Dedifferentiated amniotic fluid mesenchymal stem cell (primary cell): ENCODE measurements at regions not wholly inside any gene's neighbourhood (a gene's known extent, or its start where the extent isn't known, plus 50 kb on each side); places are given as distances from the start of the nearest gene placed in this dataset.
A peak's percentile ranks its signal among the peaks of the same experiment; 100 is the strongest.
"Not testable (repeated sequence)": the region's sequence is repeated elsewhere in the genome, so short reads cannot be mapped to it uniquely, and the experiment has no call there.

Source experiments
- DNase-seq: peaks from one replicate; pipeline ENCODE4 v3.0.0-alpha.2; 2016; ENCODE audit errors: extremely low spot score

- no peak for DNase-seq
Measured at GRCh38 chr4:127448986-127449385, 183.8 kb upstream of the INTU start.

- DNase-seq: no peak
Measured at GRCh38 chr4:127449449-127449848, 183.3 kb upstream of the INTU start.

GRCh38 chr4:127450276-127450675 is 182.5 kb upstream of the INTU start:
- DNase-seq: no peak

- no peak for DNase-seq
Measured at GRCh38 chr4:127463883-127464282, 168.9 kb upstream of the INTU start.

- no peak for DNase-seq
Measured at GRCh38 chr4:127469542-127469941, 163.2 kb upstream of the INTU start.

GRCh38 chr4:127469959-127470809 is 162.6 kb upstream of the INTU start:
- DNase-seq: no peak

- DNase-seq: not testable (repeated sequence)
Measured at GRCh38 chr4:127478271-127478670, 154.5 kb upstream of the INTU start.

GRCh38 chr4:127479031-127479622 is 153.6 kb upstream of the INTU start:
- peak; percentile 34 for DNase-seq

GRCh38 chr4:127482049-127482448 is 150.7 kb upstream of the INTU start:
- no peak for DNase-seq

- no peak for DNase-seq
Measured at GRCh38 chr4:127484117-127484516, 148.6 kb upstream of the INTU start.

- no peak for DNase-seq
Measured at GRCh38 chr4:127486248-127486647, 146.5 kb upstream of the INTU start.

GRCh38 chr4:127491571-127491970 is 141.2 kb upstream of the INTU start:
- no peak for DNase-seq

GRCh38 chr4:127496875-127497274 is 135.9 kb upstream of the INTU start:
- not testable (repeated sequence) for DNase-seq

GRCh38 chr4:127498366-127498765 is 134.4 kb upstream of the INTU start:
- no peak for DNase-seq

- no peak for DNase-seq
Measured at GRCh38 chr4:127500242-127500641, 132.5 kb upstream of the INTU start.

GRCh38 chr4:127501103-127501502 is 131.7 kb upstream of the INTU start:
- DNase-seq: no peak

- no peak for DNase-seq
Measured at GRCh38 chr4:127503111-127503510, 129.6 kb upstream of the INTU start.

GRCh38 chr4:127505203-127505602 is 127.6 kb upstream of the INTU start:
- DNase-seq: peak; percentile 71

GRCh38 chr4:127506283-127506682 is 126.5 kb upstream of the INTU start:
- no peak for DNase-seq

GRCh38 chr4:127509155-127509554 is 123.6 kb upstream of the INTU start:
- peak; percentile 52 for DNase-seq

- DNase-seq: not testable (repeated sequence)
Measured at GRCh38 chr4:127512672-127513071, 120.1 kb upstream of the INTU start.

- DNase-seq: not testable (repeated sequence)
Measured at GRCh38 chr4:127515259-127515658, 117.5 kb upstream of the INTU start.

- DNase-seq: no peak
Measured at GRCh38 chr4:127518046-127518445, 114.7 kb upstream of the INTU start.
